ENCODE measurements at regions not wholly inside any gene's neighbourhood (a gene's known extent, or its start where the extent isn't known, plus 50 kb on each side); places are given as distances from the start of the nearest gene placed in this dataset.

DNA sequence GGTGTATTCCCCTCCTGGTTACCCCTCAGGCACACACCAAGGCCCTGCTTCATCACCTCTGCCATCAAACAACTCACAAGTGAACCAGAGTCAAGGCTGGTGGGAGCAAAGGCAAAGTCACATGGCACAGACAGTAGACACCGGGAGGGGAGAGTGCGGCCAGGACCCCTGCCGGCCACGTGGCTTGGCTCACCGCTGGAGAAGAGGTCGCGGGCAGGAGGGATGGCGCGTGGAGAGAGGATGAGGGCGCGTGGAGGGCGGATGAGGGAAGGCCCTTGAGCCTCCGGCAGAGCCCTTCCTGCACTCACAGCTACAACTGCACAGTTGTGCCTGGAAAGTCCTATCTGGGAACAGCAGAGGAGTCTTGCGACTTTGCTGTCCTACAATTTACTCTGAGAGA is 104.2 kb upstream of the ADRA2C start:
- Histone ChIP-seq H3K27ac (ENCODE audit: low read depth, low read length) (no peak overlapping the region), H3K4me3 (ENCODE audit: low read length) (no peak overlapping the region), H3K27me3 (ENCODE audit: control insufficient read depth in 2 of 2, insufficient read depth in 2 of 2, low read length in 2 of 2) (no peaks in the 10 kb centered on the region), H3K36me3 (ENCODE audit: control insufficient read depth in 2 of 3, insufficient read depth in 3 of 3, low read length in 3 of 3) (no peaks in the 10 kb centered on the region), H3K4me1 (ENCODE audit: control insufficient read depth in 2 of 2, insufficient read depth in 2 of 2, low read length in 2 of 2) (no peaks in the 10 kb centered on the region), H3K9me3 (ENCODE audit: control insufficient read depth in 2 of 3, low read length in 3 of 3) (peaks cover 0 to 2% (median 0%) of the 10 kb centered on the region in 3 experiments)
- Mint-ChIP-seq H3K9me3 (peaks cover 0 to 6% (median 0%) of the 10 kb centered on the region in 11 donors), H3K36me3 (no peaks in the 10 kb centered on the region), H3K27ac (no peak overlapping the region), H3K4me3 (no peak overlapping the region), H3K27me3 (peaks cover 0 to 40% (median 12%) of the 10 kb centered on the region in 5 donors), H3K4me1 (peaks cover 0 to 3% (median 0%) of the 10 kb centered on the region in 7 donors)
- DNase-seq = no peak
- ChIA-PET POLR2A (no interaction called here), CTCF (no interaction called here)
- ATAC-seq = no peak
- intact Hi-C loops (cut with micrococcal nuclease) = no loop called here

DNA sequence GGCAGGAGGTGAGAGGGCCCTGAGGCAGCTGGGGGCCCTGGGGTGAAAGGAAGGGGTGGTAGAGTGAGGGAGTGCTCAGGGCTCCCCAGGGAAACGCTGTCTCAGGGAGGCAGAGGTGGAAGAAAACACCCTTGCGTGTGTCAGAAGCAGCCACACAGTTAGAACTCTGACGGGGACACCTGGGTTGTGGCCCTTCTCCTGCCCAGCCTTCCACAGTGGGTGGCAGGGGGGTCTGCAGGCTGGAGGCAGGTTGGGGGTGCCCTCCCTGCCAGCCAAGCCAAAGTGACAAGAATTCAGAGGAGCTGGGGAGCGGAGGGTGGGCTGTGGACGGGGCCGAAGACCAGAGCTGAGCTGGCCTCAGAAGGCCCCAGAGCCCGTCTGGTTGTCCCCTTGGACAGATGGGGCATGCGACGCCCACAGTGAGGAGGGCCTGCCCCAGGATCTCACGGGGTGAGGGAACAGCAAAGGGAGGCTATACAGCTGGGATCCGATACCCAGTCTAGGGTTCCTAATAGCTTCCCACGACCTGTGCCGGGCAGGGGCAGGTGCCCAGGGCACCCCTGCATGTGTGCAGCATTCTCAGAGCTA is 105.2 kb upstream of the ADRA2C start:
- Mint-ChIP-seq H3K27me3 (peaks cover 0 to 40% (median 18%) of the 10 kb centered on the region in 5 donors), H3K4me1 (peaks cover 0 to 3% (median 0%) of the 10 kb centered on the region in 7 donors), H3K27ac (no peak overlapping the region), H3K9me3 (peaks cover 0 to 4% (median 0%) of the 10 kb centered on the region in 11 donors), H3K4me3 (no peak overlapping the region), H3K36me3 (no peaks in the 10 kb centered on the region)
- intact Hi-C loops (cut with micrococcal nuclease) = no loop called here
- no peaks in the 10 kb centered on the region for H3K4me1 ChIP-seq (ENCODE audit: control insufficient read depth in 2 of 2, insufficient read depth in 2 of 2, low read length in 2 of 2)
- DNase-seq (no peak), ATAC-seq (no peak)
- no peaks in the 10 kb centered on the region for H3K9me3 ChIP-seq (ENCODE audit: control insufficient read depth in 2 of 3, low read length in 3 of 3)
- ChIA-PET POLR2A (no interaction called here), CTCF (no interaction called here)
- no peak overlapping the region for H3K27ac ChIP-seq (ENCODE audit: low read depth, low read length)
- H3K27me3 ChIP-seq (ENCODE audit: control insufficient read depth in 2 of 2, insufficient read depth in 2 of 2, low read length in 2 of 2) = no peaks in the 10 kb centered on the region
- no peaks in the 10 kb centered on the region for H3K36me3 ChIP-seq (ENCODE audit: control insufficient read depth in 2 of 3, insufficient read depth in 3 of 3, low read length in 3 of 3)
- H3K4me3 ChIP-seq (ENCODE audit: low read length) = no peak overlapping the region

DNA sequence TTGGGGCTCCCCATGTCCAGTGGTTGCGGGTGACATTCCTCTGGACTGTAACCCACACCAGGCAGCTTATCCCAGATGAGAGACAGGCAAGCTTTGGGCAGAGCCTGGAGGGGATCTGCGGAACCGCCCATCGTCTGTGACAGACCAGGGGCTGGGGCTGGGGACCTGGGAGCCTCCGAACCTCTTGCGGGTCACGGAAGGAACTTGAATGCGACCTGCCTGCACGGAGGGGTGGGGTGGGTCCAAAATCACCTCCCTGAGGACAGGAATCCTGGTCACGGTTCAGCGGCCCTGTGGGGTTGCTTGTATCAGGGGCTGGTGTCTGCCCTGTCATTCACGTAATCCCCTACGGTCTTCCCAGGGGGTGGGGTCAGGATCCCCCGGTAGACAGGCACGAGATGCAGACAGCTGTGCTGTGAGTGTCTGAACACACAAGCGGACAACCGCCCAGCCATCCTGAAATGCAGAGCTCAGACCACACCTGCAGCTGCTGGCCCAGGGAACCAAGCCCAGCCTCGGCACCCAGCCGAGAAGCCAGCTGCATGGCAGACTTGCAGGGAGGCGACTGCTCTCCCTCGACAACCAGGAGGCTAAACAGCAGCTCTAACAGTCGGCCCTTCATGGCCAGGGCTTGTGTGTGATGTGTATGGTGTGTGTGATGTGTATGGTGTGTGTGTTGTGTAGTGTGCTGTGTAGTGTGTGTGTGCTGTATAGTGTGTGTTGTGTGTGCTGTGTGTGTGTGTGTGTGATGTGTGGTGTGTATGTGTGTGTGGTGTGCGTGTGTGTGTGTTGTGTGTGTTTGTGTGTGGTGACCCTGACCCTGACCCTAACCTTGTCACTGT is 105.9 kb upstream of the ADRA2C start:
- no peaks in the 10 kb centered on the region for H3K4me1 ChIP-seq (ENCODE audit: control insufficient read depth in 2 of 2, insufficient read depth in 2 of 2, low read length in 2 of 2)
- ChIA-PET CTCF (no interaction called here), POLR2A (no interaction called here)
- H3K27ac Mint-ChIP-seq = no peak overlapping the region
- peaks cover 0 to 2% (median 0%) of the 10 kb centered on the region in 7 donors for H3K4me1 Mint-ChIP-seq
- H3K4me3 ChIP-seq (ENCODE audit: low read length) = no peak overlapping the region
- ATAC-seq (no peak), DNase-seq (no peak)
- H3K27me3 Mint-ChIP-seq = peaks cover 0 to 36% (median 21%) of the 10 kb centered on the region in 5 donors
- H3K4me3 Mint-ChIP-seq = no peak overlapping the region
- no peaks in the 10 kb centered on the region for H3K36me3 Mint-ChIP-seq
- H3K36me3 ChIP-seq (ENCODE audit: control insufficient read depth in 2 of 3, insufficient read depth in 3 of 3, low read length in 3 of 3) = no peaks in the 10 kb centered on the region
- H3K9me3 Mint-ChIP-seq = peaks cover 0 to 3% (median 0%) of the 10 kb centered on the region in 11 donors
- no peaks in the 10 kb centered on the region for H3K9me3 ChIP-seq (ENCODE audit: control insufficient read depth in 2 of 3, low read length in 3 of 3)
- no peaks in the 10 kb centered on the region for H3K27me3 ChIP-seq (ENCODE audit: control insufficient read depth in 2 of 2, insufficient read depth in 2 of 2, low read length in 2 of 2)
- no peak overlapping the region for H3K27ac ChIP-seq (ENCODE audit: low read depth, low read length)
- intact Hi-C loops (cut with micrococcal nuclease) = no loop called here

GRCh38 chr4:3659131-3659530 is 107.1 kb upstream of the ADRA2C start:
- H3K9me3 Mint-ChIP-seq = peaks cover 0 to 3% (median 0%) of the 10 kb centered on the region in 11 donors
- intact Hi-C loops (cut with micrococcal nuclease) = no loop called here
- DNase-seq = no peak
- no peaks in the 10 kb centered on the region for H3K9me3 ChIP-seq (ENCODE audit: control insufficient read depth in 2 of 3, low read length in 3 of 3)
- no peak for ATAC-seq
- no peak overlapping the region for H3K4me3 Mint-ChIP-seq
- no peaks in the 10 kb centered on the region for H3K4me1 ChIP-seq (ENCODE audit: control insufficient read depth in 2 of 2, insufficient read depth in 2 of 2, low read length in 2 of 2)
- peaks cover 0 to 30% (median 19%) of the 10 kb centered on the region in 5 donors for H3K27me3 Mint-ChIP-seq
- H3K27ac ChIP-seq (ENCODE audit: low read depth, low read length) = no peak overlapping the region
- H3K36me3 ChIP-seq (ENCODE audit: control insufficient read depth in 2 of 3, insufficient read depth in 3 of 3, low read length in 3 of 3) = no peaks in the 10 kb centered on the region
- no peaks in the 10 kb centered on the region for H3K27me3 ChIP-seq (ENCODE audit: control insufficient read depth in 2 of 2, insufficient read depth in 2 of 2, low read length in 2 of 2)
- H3K36me3 Mint-ChIP-seq = no peaks in the 10 kb centered on the region
- H3K4me3 ChIP-seq (ENCODE audit: low read length) = no peak overlapping the region
- CTCF ChIA-PET = no interaction called here
- peaks cover 0 to 2% (median 0%) of the 10 kb centered on the region in 7 donors for H3K4me1 Mint-ChIP-seq
- H3K27ac Mint-ChIP-seq = no peak overlapping the region
- POLR2A ChIA-PET = no interaction called here

DNA sequence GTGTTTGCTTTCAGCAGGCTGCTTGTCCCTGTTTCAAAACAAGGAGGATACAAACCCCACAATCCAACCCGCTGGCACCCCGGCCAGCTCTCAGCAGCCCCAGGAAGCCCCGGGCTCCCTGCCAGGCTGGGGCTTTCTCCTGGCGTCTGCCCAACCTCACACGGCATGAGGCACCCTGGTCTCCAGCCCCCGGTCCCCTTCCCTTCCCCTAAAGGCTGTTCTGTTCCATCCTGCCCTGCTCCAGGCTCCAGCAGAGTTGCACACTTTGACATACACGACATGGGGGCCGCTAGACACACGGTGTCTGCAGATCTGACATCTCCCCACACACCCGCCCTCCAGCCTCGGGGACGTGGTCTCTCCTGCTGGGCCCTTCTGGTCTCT is 107.7 kb upstream of the ADRA2C start:
- Histone ChIP-seq H3K27me3 (ENCODE audit: control insufficient read depth in 2 of 2, insufficient read depth in 2 of 2, low read length in 2 of 2) (no peaks in the 10 kb centered on the region), H3K27ac (ENCODE audit: low read depth, low read length) (no peak overlapping the region), H3K36me3 (ENCODE audit: control insufficient read depth in 2 of 3, insufficient read depth in 3 of 3, low read length in 3 of 3) (no peaks in the 10 kb centered on the region), H3K4me3 (ENCODE audit: low read length) (no peak overlapping the region), H3K9me3 (ENCODE audit: control insufficient read depth in 2 of 3, low read length in 3 of 3) (no peaks in the 10 kb centered on the region), H3K4me1 (ENCODE audit: control insufficient read depth in 2 of 2, insufficient read depth in 2 of 2, low read length in 2 of 2) (no peaks in the 10 kb centered on the region)
- DNase-seq (no peak), ATAC-seq (no peak)
- Mint-ChIP-seq H3K27me3 (peaks cover 0 to 34% (median 21%) of the 10 kb centered on the region in 5 donors), H3K9me3 (peaks cover 0 to 3% (median 0%) of the 10 kb centered on the region in 11 donors), H3K27ac (no peak overlapping the region), H3K4me3 (no peak overlapping the region), H3K36me3 (no peaks in the 10 kb centered on the region), H3K4me1 (peaks cover 0 to 2% (median 0%) of the 10 kb centered on the region in 7 donors)
- CTCF ChIA-PET = no interaction called here
- intact Hi-C loops (cut with micrococcal nuclease) = no loop called here
- POLR2A ChIA-PET = no interaction called here

- POLR2A ChIA-PET = no interaction called here
- Mint-ChIP-seq H3K27me3 (peaks cover 0 to 35% (median 21%) of the 10 kb centered on the region in 5 donors), H3K4me1 (peaks cover 0 to 2% (median 0%) of the 10 kb centered on the region in 7 donors), H3K9me3 (peaks cover 0 to 3% (median 0%) of the 10 kb centered on the region in 11 donors), H3K27ac (no peak overlapping the region), H3K36me3 (no peaks in the 10 kb centered on the region), H3K4me3 (no peak overlapping the region)
- no peak for ATAC-seq
- intact Hi-C loops (cut with micrococcal nuclease) = no loop called here
- H3K27ac ChIP-seq (ENCODE audit: low read depth, low read length) = no peak overlapping the region
- H3K4me3 ChIP-seq (ENCODE audit: low read length) = no peak overlapping the region
- H3K36me3 ChIP-seq (ENCODE audit: control insufficient read depth in 2 of 3, insufficient read depth in 3 of 3, low read length in 3 of 3) = no peaks in the 10 kb centered on the region
- H3K9me3 ChIP-seq (ENCODE audit: control insufficient read depth in 2 of 3, low read length in 3 of 3) = no peaks in the 10 kb centered on the region
- DNase-seq = no peak
- no peaks in the 10 kb centered on the region for H3K27me3 ChIP-seq (ENCODE audit: control insufficient read depth in 2 of 2, insufficient read depth in 2 of 2, low read length in 2 of 2)
- H3K4me1 ChIP-seq (ENCODE audit: control insufficient read depth in 2 of 2, insufficient read depth in 2 of 2, low read length in 2 of 2) = no peaks in the 10 kb centered on the region
- CTCF ChIA-PET = no interaction called here
These were observed 108.2 kb upstream of the ADRA2C start for GRCh38 chr4:3657902-3658529.

All from naive thymus-derived CD4-positive, alpha-beta T cell (primary cell).